ENCODE measurements at regions not wholly inside any gene's neighbourhood (a gene's known extent, or its start where the extent isn't known, plus 50 kb on each side); places are given as distances from the start of the nearest gene placed in this dataset.
A peak's percentile ranks its signal among the peaks of the same experiment; 100 is the strongest.
"Not testable (repeated sequence)": the region's sequence is repeated elsewhere in the genome, so short reads cannot be mapped to it uniquely, and the experiment has no call there.

DNA sequence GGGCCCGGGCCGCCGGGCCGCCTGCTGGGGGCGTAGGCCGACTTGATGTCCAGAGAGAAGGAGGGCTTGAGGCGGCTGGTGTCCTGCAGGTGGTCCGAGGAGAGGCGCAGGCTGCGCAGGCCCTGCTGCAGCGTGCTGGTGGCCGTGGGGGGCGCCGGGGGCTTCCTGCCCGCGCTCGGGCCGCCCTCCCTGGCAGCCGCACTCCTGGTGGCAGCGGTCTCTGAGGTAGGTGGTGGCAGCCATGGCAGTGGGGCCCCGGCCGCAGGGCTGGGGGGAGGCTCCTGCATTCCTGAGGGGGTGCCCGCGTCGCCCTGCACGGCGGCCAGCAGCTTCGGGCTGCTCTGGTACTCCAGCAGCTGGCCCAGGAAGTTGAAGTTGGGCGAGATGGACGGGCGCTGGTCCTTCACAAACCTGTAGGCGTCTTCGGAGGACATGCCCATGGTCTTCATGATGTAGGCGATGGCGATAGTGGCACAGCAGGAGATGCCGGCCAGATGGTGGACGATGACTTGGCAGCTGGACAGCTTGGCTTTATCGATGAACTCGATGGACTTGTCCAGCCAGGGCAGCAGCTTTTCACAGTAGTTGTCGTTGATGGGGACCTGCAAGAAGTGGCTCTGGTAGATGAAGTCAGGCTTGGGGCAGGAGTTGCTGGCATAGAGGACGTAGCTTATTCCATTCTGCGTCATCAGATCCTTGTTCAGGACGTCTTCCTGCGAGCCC, 136.1 kb upstream of the PTPN20 start:
- DNase-seq, H3K27ac Mint-ChIP-seq, CTCF ChIA-PET, H3K36me3 Mint-ChIP-seq, H3K9me3 Mint-ChIP-seq, H3K4me3 Mint-ChIP-seq, H3K4me1 Mint-ChIP-seq, H3K27me3 Mint-ChIP-seq: not testable (repeated sequence)

DNA sequence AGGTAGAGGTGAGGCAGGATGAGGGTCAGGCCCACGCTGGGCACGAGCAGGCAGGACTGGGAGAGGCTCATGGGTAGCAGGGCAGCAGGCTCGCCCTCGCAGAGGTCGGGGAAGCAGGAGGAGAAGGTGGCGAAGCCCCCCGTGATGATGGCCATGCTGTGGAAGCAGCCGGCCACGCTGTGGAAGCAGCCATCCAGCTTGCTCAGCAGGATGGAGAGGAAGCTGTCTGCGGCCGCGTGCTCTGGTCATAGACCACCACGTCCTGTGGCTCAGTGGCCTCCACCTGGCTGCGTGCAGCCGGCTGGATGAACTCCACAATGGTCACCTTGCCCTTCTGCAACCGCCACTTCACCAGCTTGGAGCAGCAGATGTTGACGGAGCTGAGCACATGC, 135.6 kb upstream of the PTPN20 start:
- DNase-seq, H3K4me1 Mint-ChIP-seq, H3K27ac Mint-ChIP-seq, H3K4me3 Mint-ChIP-seq, H3K9me3 Mint-ChIP-seq, H3K36me3 Mint-ChIP-seq, CTCF ChIA-PET, H3K27me3 Mint-ChIP-seq: not testable (repeated sequence)

DNA sequence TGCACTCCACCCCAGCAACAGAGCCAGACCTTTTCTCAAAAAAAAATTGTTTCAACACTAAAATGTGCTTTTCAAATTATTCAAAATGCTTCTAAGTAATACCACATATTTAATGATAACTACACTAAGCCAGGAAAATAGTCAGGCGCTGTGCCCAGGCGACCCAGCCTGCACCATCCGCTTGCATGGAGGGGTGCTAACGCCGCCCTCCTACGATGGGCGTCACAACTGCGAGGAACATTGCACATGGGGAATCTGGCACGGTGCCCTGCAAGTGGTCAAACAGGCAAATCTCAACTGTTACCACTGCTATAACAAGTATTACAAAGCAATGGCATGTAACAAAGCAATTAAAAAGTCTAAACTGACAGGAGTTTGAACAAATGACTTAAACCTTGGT, 131.7 kb upstream of the PTPN20 start:
- CTCF ChIA-PET, H3K27ac Mint-ChIP-seq, H3K4me1 Mint-ChIP-seq, H3K4me3 Mint-ChIP-seq, DNase-seq, H3K36me3 Mint-ChIP-seq, H3K9me3 Mint-ChIP-seq: not testable (repeated sequence)
- peaks cover 12% of the 10 kb centered on the region for H3K27me3 Mint-ChIP-seq

DNA sequence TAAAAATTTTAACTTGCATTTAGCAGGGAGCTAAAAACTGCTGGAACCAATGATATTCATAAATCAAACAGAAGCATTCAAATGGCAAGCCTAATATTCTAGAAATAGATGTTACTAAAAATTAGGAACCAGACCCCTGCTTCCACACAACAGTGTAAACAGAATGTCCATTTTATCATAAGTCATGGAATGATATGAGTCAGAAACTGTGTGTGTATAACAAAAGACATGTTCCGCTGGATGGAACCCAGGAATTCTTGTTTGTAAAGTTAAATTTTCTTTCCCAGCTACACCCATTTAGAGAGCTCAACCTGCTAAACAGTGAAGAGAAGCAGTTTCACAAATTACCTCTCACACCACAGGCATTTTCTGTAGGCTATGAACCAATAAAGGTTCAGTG, 131.1 kb upstream of the PTPN20 start:
- H3K4me3 Mint-ChIP-seq, DNase-seq, H3K36me3 Mint-ChIP-seq, H3K27ac Mint-ChIP-seq, H3K9me3 Mint-ChIP-seq, H3K4me1 Mint-ChIP-seq, CTCF ChIA-PET: not testable (repeated sequence)
- peaks cover 15% of the 10 kb centered on the region for H3K27me3 Mint-ChIP-seq

DNA sequence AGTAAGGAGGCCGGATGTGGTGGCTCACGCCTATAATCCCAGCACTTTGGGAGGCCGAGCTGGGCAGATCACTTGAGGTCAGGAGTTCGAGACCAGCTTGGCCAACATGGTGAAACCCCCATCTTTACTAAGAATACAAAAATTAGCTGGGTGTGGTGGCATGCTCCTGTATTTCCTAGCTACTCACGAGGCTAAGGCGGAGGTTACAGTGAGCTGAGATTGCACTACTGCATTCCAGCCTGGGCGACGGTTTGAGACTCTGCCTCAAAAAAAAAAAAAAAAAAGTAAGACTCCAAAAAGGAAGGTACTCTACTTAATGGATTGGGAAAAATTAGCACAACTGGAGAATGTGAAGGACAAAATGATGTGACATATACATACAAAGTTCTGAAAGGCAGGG, 130.2 kb upstream of the PTPN20 start:
- H3K27me3 Mint-ChIP-seq: peaks cover 12% of the 10 kb centered on the region
- DNase-seq, H3K9me3 Mint-ChIP-seq, CTCF ChIA-PET, H3K4me1 Mint-ChIP-seq, H3K4me3 Mint-ChIP-seq, H3K27ac Mint-ChIP-seq, H3K36me3 Mint-ChIP-seq: not testable (repeated sequence)

DNA sequence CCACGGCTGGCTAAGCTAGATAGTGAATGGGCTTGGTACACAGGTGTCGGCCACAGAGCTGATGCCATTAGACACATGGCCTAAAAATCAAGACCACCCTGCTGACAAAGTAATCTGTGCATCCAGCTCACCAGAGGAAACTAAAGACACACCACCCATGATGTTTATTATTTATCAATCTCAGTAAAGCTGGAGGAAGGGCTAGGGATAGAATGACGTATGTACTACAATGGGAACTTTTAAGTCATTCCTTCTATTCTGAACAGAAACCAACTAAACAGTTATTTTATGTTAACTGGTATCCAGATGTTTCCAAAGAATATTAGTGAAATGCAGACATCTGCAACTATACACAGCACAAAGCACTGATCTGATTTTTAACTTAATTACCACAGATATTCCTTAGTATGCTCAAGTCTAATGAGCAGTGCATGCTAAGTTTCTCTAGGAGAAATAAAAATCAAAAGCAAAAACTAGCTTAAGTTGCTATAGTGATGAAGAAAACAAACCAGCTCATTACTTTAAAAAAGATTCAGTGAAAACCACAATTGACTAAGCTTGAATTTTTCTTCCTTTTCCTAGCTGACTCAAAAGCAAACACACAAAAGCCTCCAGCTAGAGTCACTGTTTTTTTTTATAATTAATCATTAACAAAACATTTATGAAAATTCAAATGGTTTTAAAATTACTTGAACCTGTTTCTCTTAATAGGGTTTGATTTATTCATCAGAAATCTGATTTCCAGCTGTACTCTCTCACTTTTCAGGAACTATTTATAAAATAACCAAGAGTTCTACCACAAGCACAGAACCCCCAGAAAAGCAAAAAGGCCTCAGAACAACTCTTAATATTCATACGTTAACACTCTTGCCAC, 129.0 kb upstream of the PTPN20 start:
- H3K36me3 Mint-ChIP-seq, DNase-seq, H3K4me3 Mint-ChIP-seq, CTCF ChIA-PET, H3K27ac Mint-ChIP-seq, H3K4me1 Mint-ChIP-seq, H3K9me3 Mint-ChIP-seq: not testable (repeated sequence)
- peaks cover 18% of the 10 kb centered on the region for H3K27me3 Mint-ChIP-seq

DNA sequence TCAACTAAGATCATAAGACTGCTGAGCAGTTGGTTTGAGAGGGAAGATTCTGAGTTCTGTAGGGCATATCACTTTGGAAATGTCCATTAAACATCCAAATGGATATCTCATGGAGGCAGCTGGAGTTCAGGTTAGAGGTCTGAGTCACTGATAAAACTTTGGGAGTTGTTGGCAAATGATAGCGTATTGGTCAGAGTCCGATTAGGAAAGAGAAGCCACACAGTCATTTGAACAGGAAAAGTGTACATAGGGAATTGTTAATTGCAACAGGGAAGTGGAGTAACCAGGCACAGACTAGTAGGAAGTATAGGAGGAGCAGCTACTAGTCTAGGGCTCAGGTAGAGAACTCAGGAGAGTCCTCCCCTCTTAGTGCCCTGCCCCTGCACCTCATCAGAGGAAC, 126.6 kb upstream of the PTPN20 start:
- H3K4me3 Mint-ChIP-seq, H3K4me1 Mint-ChIP-seq, CTCF ChIA-PET, DNase-seq, H3K36me3 Mint-ChIP-seq, H3K27ac Mint-ChIP-seq, H3K9me3 Mint-ChIP-seq: not testable (repeated sequence)
- H3K27me3 Mint-ChIP-seq: peaks cover 15% of the 10 kb centered on the region

DNA sequence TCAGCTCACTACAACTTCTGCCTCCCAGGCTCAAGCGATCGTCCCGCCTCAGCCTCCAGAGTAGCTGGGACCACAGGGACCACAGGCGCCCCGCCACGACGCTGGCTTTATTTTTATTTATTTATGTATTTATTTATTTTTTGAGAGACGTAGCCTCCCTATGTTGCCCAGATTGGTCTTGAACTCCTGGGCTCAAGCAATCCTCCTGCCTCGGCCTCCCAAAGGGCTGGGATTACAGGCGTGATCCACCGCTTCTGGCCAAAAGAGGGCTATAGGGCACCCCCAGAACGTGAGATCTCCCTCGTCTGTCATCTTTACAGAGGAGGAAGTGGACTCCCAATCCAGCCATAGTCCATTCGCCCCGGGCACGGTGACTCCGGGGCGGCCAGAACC, 125.1 kb upstream of the PTPN20 start:
- H3K27ac Mint-ChIP-seq, H3K36me3 Mint-ChIP-seq, CTCF ChIA-PET, H3K4me1 Mint-ChIP-seq, H3K9me3 Mint-ChIP-seq, DNase-seq: not testable (repeated sequence)
- peaks cover 12% of the 10 kb centered on the region for H3K27me3 Mint-ChIP-seq
- H3K4me3 Mint-ChIP-seq: peak overlapping the region; percentile 67

DNA sequence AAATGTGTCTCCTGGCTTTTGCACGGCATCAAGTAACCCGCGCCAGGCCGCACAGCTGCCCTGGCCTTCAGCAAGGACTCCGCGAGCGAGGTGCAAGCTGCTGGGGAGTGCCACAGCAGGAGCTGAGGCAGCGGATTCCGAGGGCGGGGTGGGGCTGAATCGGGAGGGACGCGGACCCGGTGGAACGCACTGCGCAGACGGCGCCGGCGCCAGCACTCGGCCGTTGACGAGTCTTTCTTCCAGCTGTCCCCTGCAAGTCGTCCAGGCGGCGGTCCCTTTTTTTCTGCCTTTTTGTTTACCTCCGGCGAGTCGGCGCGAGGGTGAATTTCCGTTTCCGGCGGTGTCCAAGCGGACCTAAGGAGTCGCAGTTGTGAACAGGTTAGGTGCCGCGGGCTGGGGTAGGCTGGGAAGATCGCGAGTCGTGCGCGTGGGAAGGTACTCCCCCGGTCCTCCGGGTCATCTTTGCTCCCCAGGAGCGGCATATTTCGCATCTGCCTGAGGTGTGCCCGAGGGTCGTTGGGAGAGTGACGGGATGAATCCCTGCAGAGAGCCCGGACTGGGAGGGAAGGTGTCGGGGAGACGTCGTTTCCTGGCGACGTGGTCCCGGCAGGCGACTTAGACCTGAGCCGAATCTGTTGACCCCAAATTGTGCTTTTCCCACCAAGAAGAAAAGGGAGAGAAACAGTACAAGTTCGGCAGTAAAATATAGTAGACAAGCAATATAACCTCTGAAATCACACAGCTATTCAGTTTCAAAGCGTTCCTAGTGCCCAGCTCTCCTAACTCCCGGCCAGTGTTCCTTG, 124.5 kb upstream of the PTPN20 start:
- CTCF ChIA-PET, H3K4me1 Mint-ChIP-seq, H3K36me3 Mint-ChIP-seq, H3K9me3 Mint-ChIP-seq: not testable (repeated sequence)
- peaks cover 11% of the 10 kb centered on the region for H3K27me3 Mint-ChIP-seq
- DNase-seq: peak; percentile 69
- H3K4me3 Mint-ChIP-seq: peak overlapping the region; percentile 88
- peak overlapping the region; percentile 68 for H3K27ac Mint-ChIP-seq

DNA sequence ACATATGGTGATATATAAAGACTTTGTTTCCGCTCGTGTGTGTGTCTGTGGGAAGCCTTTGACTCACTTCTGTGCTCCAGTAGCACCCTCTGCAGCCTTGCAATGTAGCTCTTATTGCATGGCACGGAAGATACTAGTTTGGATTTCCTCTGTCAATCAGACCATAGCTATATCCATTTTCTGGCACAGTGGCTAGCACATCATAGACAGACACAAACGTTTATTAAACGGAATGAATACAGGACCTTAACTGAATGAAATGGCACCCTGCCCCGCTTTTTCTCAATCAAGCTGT, 124.0 kb upstream of the PTPN20 start:
- H3K4me3 Mint-ChIP-seq: peak overlapping the region; percentile 88
- H3K36me3 Mint-ChIP-seq: no peaks in the 10 kb centered on the region
- no peaks in the 10 kb centered on the region for H3K9me3 Mint-ChIP-seq
- CTCF ChIA-PET: interaction anchor here (0.6 kb wide), 1 partner anchor 1846 kb away, joined by 3 read pairs; no protein-coding TSS in a partner anchor
- peaks cover 11% of the 10 kb centered on the region for H3K27me3 Mint-ChIP-seq
- H3K27ac Mint-ChIP-seq: peak overlapping the region; percentile 5
- H3K4me1 Mint-ChIP-seq: peaks cover 3% of the 10 kb centered on the region
- peak; percentile 42 for DNase-seq

DNA sequence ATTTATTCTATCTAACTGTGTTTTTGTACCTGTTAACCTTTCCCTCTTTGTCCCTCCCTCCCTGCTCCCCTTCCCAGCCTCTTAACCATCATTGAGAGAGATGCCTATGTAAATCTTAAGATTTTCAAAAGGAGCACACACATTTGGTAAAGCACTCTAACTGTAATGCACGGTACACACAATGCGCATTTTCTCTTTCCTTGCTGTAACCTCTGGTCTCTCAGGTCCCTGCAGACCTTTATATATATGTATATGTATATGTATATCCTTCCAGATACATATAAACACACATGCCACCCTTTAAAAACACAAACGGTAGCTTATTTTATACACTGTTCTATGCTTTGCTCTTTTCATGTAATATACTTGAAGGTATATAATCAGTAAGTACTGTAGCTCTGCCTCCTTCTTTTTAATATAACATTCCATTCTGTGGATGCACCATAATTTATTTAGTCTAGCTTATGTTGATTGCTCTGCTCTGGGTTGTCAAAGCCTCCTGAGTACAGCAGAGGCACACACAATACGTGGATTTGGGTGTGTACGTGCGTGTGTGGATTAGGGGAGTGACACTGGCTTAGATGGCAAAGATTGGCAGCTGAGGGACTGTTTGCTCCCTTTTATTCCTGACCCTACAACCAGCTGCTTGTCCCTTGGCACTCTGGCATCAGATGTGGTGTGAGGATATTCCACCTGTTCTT, 118.4 kb upstream of the PTPN20 start:
- H3K4me1 Mint-ChIP-seq, CTCF ChIA-PET, H3K27me3 Mint-ChIP-seq, H3K27ac Mint-ChIP-seq, H3K36me3 Mint-ChIP-seq, H3K9me3 Mint-ChIP-seq, H3K4me3 Mint-ChIP-seq, DNase-seq: not testable (repeated sequence)

DNA sequence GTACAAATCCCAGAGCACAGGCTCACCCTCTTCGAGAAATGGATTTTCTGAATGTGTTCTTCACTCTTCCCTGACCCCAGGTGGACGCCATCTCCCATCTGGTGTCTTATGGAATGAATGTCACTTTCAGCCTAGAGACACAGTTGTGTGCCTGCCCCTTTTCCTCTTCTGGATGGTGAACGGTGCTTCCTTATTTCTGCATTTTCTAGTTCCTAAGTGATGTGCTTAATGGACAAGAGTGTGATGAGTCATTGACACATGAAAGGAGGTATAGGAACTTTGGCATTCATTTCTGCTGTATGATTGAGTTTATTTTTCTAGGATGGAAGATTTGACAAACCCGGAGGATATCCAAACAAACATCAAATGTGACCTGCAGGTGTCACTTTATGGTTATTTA, 114.9 kb upstream of the PTPN20 start:
- H3K4me1 Mint-ChIP-seq, DNase-seq, H3K27ac Mint-ChIP-seq, H3K27me3 Mint-ChIP-seq, H3K36me3 Mint-ChIP-seq, CTCF ChIA-PET, H3K4me3 Mint-ChIP-seq, H3K9me3 Mint-ChIP-seq: not testable (repeated sequence)

DNA sequence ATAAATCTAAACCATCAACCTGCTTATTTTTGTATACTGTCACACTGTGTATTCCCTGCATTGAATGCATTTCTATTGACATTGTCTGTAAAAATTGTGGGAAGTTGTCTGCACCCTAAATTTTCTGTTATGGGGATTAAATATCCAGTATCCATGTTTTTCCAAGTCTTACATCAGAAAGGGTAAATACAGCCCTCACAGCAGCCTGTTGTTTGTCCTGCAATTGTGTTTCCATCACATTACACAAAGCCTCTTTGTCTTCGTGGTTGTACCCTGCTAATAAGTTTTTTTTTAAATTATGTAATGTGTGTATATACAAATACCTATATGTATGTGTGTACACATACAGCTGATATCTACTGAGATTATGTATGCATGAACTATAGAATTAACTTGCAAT, 109.2 kb upstream of the PTPN20 start:
- CTCF ChIA-PET, H3K4me1 Mint-ChIP-seq, H3K4me3 Mint-ChIP-seq, H3K36me3 Mint-ChIP-seq, H3K9me3 Mint-ChIP-seq, DNase-seq, H3K27ac Mint-ChIP-seq, H3K27me3 Mint-ChIP-seq: not testable (repeated sequence)

DNA sequence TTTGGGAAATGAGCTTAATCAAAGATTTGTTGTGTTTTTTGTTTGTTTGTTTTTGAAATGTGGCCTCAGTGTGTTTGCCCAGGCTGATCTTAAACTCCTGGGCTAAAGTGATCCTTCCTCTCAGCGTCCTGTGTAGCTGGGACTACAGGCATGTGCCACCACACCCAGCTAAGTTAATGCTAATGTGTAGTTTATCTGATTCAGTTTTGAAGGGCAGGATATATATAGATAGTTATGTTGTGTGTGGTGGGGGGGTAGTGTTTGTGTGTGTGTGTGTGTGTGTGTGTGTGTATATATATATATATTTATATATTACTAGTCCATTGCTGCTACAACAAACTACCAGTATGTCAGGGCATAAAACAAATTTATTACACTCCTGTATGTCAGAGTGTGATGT, 108.1 kb upstream of the PTPN20 start:
- CTCF ChIA-PET, DNase-seq, H3K27ac Mint-ChIP-seq, H3K4me1 Mint-ChIP-seq, H3K4me3 Mint-ChIP-seq, H3K36me3 Mint-ChIP-seq, H3K9me3 Mint-ChIP-seq, H3K27me3 Mint-ChIP-seq: not testable (repeated sequence)

Measured in activated naive CD4-positive, alpha-beta T cell treated with anti-CD3 and anti-CD28 coated beads, Interleukin-2, amount 10 ng/mL, durations not matched to agents 7 days and 5 days (primary cell).